ENCODE measurements at regions not wholly inside any gene's neighbourhood (a gene's known extent, or its start where the extent isn't known, plus 50 kb on each side); places are given as distances from the start of the nearest gene placed in this dataset.
"Not testable (repeated sequence)": the region's sequence is repeated elsewhere in the genome, so short reads cannot be mapped to it uniquely, and the experiment has no call there.

- in situ Hi-C loops (cut with MboI; ENCODE audit: low sequenced_read_pairs): no loop called here
Measured at GRCh38 chr4:84032372-84032771, 466.7 kb downstream of the NKX6-1 start.

- in situ Hi-C loops (cut with MboI; ENCODE audit: low sequenced_read_pairs): no loop called here
Measured at GRCh38 chr4:84031401-84031800, 467.7 kb downstream of the NKX6-1 start.

- in situ Hi-C loops (cut with MboI; ENCODE audit: low sequenced_read_pairs): no loop called here
Measured at GRCh38 chr4:84028340-84028739, 470.8 kb downstream of the NKX6-1 start.

GRCh38 chr4:84024405-84024804, 474.7 kb downstream of the NKX6-1 start:
- in situ Hi-C loops (cut with MboI; ENCODE audit: low sequenced_read_pairs): no loop called here

- in situ Hi-C loops (cut with MboI; ENCODE audit: low sequenced_read_pairs): no loop called here
Measured at GRCh38 chr4:84022564-84022963, 476.5 kb downstream of the NKX6-1 start.

GRCh38 chr4:84019626-84020025, 479.5 kb downstream of the NKX6-1 start:
- in situ Hi-C loops (cut with MboI; ENCODE audit: low sequenced_read_pairs): no loop called here

GRCh38 chr4:84003046-84003445, 467.1 kb downstream of the GPAT3 start:
- in situ Hi-C loops (cut with MboI; ENCODE audit: low sequenced_read_pairs): no loop called here

GRCh38 chr4:84001876-84002569, 466.1 kb downstream of the GPAT3 start:
- in situ Hi-C loops (cut with MboI; ENCODE audit: low sequenced_read_pairs): no loop called here

GRCh38 chr4:83996254-83996653, 460.3 kb downstream of the GPAT3 start:
- in situ Hi-C loops (cut with MboI; ENCODE audit: low sequenced_read_pairs): no loop called here

- in situ Hi-C loops (cut with MboI; ENCODE audit: low sequenced_read_pairs): no loop called here
Measured at GRCh38 chr4:83993774-83994173, 457.9 kb downstream of the GPAT3 start.

- in situ Hi-C loops (cut with MboI; ENCODE audit: low sequenced_read_pairs): no loop called here
Measured at GRCh38 chr4:83989835-83990234, 453.9 kb downstream of the GPAT3 start.

GRCh38 chr4:83981156-83981555, 445.2 kb downstream of the GPAT3 start:
- in situ Hi-C loops (cut with MboI; ENCODE audit: low sequenced_read_pairs): no loop called here

GRCh38 chr4:83979773-83980172, 443.9 kb downstream of the GPAT3 start:
- in situ Hi-C loops (cut with MboI; ENCODE audit: low sequenced_read_pairs): no loop called here

GRCh38 chr4:83974111-83974780, 438.3 kb downstream of the GPAT3 start:
- in situ Hi-C loops (cut with MboI; ENCODE audit: low sequenced_read_pairs): no loop called here

- in situ Hi-C loops (cut with MboI; ENCODE audit: low sequenced_read_pairs): no loop called here
Measured at GRCh38 chr4:83964996-83965541, 429.2 kb downstream of the GPAT3 start.

- in situ Hi-C loops (cut with MboI; ENCODE audit: low sequenced_read_pairs): no loop called here
Measured at GRCh38 chr4:83962492-83962891, 426.6 kb downstream of the GPAT3 start.

GRCh38 chr4:83961575-83961974, 425.7 kb downstream of the GPAT3 start:
- in situ Hi-C loops (cut with MboI; ENCODE audit: low sequenced_read_pairs): no loop called here

GRCh38 chr4:83959160-83959559, 423.3 kb downstream of the GPAT3 start:
- in situ Hi-C loops (cut with MboI; ENCODE audit: low sequenced_read_pairs): no loop called here

GRCh38 chr4:83947830-83948193, 411.9 kb downstream of the GPAT3 start:
- in situ Hi-C loops (cut with MboI; ENCODE audit: low sequenced_read_pairs): no loop called here

GRCh38 chr4:83947125-83947829, 411.4 kb downstream of the GPAT3 start:
- in situ Hi-C loops (cut with MboI; ENCODE audit: low sequenced_read_pairs): no loop called here

GRCh38 chr4:83943691-83944090, 407.8 kb downstream of the GPAT3 start:
- in situ Hi-C loops (cut with MboI; ENCODE audit: low sequenced_read_pairs): not testable (repeated sequence)
